Omental fat pad (tissue), 3 donors: ENCODE measurements at regions not wholly inside any gene's neighbourhood (a gene's known extent, or its start where the extent isn't known, plus 50 kb on each side); places are given as distances from the start of the nearest gene placed in this dataset.
A peak's percentile ranks its signal among the peaks of the same experiment; 100 is the strongest.

Experiments used
- ATAC-seq: fragments of 150-250 bp; one replicate; pipeline ENCODE4 v1.9.1; 2016; ENCODE audit warnings: mild to moderate bottlenecking, moderate library complexity; ENCODE audit not compliant: low FRiP score
- DNase-seq: peaks from one replicate; pipeline ENCODE4 v3.0.0-alpha.2; 2019; ENCODE audit warnings: low spot score
- CTCF ChIP-seq, 3 donors: fragments of 450-650 bp; IDR thresholded peaks; one replicate each; pipeline ENCODE4 v1.5.1; 2016 to 2017; ENCODE audit warnings: antibody characterized with exemption in 3 of 3, mild to moderate bottlenecking in 3 of 3, moderate library complexity in 2 of 3

GRCh38 chr1:200307755-200308066, 102.1 kb downstream of the ZNF281 start:
- TF ChIP-seq CTCF (IDR thresholded peaks at IDR 0.05), result no peak
- no peak for ATAC-seq
- no peak for DNase-seq

GRCh38 chr1:200306944-200307754, 102.7 kb downstream of the ZNF281 start:
- DNase-seq (no peak), ATAC-seq (no peak)
- no peak for TF ChIP-seq CTCF (IDR thresholded peaks at IDR 0.05)

GRCh38 chr1:200305806-200306205, 104.0 kb downstream of the ZNF281 start:
- ATAC-seq, result no peak
- TF ChIP-seq CTCF (IDR thresholded peaks at IDR 0.05), result no peak

GRCh38 chr1:200304171-200304570, 105.7 kb downstream of the ZNF281 start:
- no peak for TF ChIP-seq CTCF (IDR thresholded peaks at IDR 0.05)
- no peak for DNase-seq
- no peak for ATAC-seq

More at GRCh38 chr1:200305806-200306205, 104.0 kb downstream of the ZNF281 start:
- DNase-seq, result no peak

GRCh38 chr1:200302921-200303290, 106.9 kb downstream of the ZNF281 start:
- ATAC-seq (no peak), DNase-seq (no peak)
- no peak for TF ChIP-seq CTCF (IDR thresholded peaks at IDR 0.05)

- DNase-seq, result no peak
- no peak for TF ChIP-seq CTCF (IDR thresholded peaks at IDR 0.05)
- peak; percentile 60 for ATAC-seq
These were observed 107.5 kb downstream of the ZNF281 start for GRCh38 chr1:200302192-200302920.

- ATAC-seq, result no peak
- DNase-seq, result no peak
- TF ChIP-seq CTCF (IDR thresholded peaks at IDR 0.05), result no peak
These were observed 108.7 kb downstream of the ZNF281 start for GRCh38 chr1:200301152-200301551.
